Inflammatory macrophage (primary cell): ENCODE measurements at regions not wholly inside any gene's neighbourhood (a gene's known extent, or its start where the extent isn't known, plus 50 kb on each side); places are given as distances from the start of the nearest gene placed in this dataset.

ENCODE experiments used
- DNase-seq, 2 donors: peaks; one replicate each; pipeline ENCODE4 v3.0.0-alpha.2; 2020 to 2022

- DNase-seq: no peak
Observed at GRCh38 chr9:126275386-126276001, 51.1 kb upstream of the MVB12B start.

GRCh38 chr9:126276056-126276728 is 50.4 kb upstream of the MVB12B start:
- DNase-seq: no peak
